Body of pancreas (tissue), 4 donors: ENCODE measurements at regions not wholly inside any gene's neighbourhood (a gene's known extent, or its start where the extent isn't known, plus 50 kb on each side); places are given as distances from the start of the nearest gene placed in this dataset.
"Not testable (repeated sequence)": the region's sequence is repeated elsewhere in the genome, so short reads cannot be mapped to it uniquely, and the experiment has no call there.

Experiments
- ATAC-seq: fragments of 150-250 bp; one replicate; pipeline ENCODE4 v1.9.1; 2016
- DNase-seq, 4 donors: peaks; one replicate each; pipeline ENCODE4 v3.0.0-alpha.2; 2019
- H3K27ac ChIP-seq, 4 donors: fragments of 200-600 bp; sonication (generic); 1 replicate in 3 of 4; 2 replicates in 1 of 4; pipeline versions ENCODE4 v1.5.1 to v1.6.1; 2016 to 2019; ENCODE audit warnings: mild to moderate bottlenecking in 1 of 4, mixed read lengths in 1 of 4, moderate library complexity in 1 of 4
- H3K27me3 ChIP-seq, 2 donors: fragments of 200-600 bp; sonication (generic); one replicate each; pipeline ENCODE4 v1.6.0; 2016; ENCODE audit warnings: mild to moderate bottlenecking in 1 of 2
- H3K36me3 ChIP-seq, 2 donors: fragments of 200-600 bp; sonication (generic); replicated peaks in 1 of 2; 2 replicates each; pipeline ENCODE4 v1.5.1; 2016; ENCODE audit warnings: low read depth in 2 of 2; ENCODE audit not compliant: insufficient read depth in 1 of 2
- H3K4me1 ChIP-seq: fragments of 200-600 bp; sonication (generic); one replicate; pipeline ENCODE4 v1.6.0; 2016
- H3K4me3 ChIP-seq, 2 donors: fragments of 200-600 bp; sonication (generic); 1 replicate in 1 of 2; 2 replicates in 1 of 2; pipeline ENCODE4 v1.5.1; 2016 to 2019
- H3K9me3 ChIP-seq, 3 donors: fragments of 200-600 bp; sonication (generic); 1 replicate in 2 of 3; 2 replicates in 1 of 3; pipeline ENCODE4 v1.5.1; 2016
- CTCF ChIP-seq, 7 experiments: fragments of 450-650 bp in 4 of 7; fragments of 200-600 bp in 3 of 7; sonication (generic) in 3 of 7; IDR thresholded peaks; one replicate each; pipeline ENCODE4 v1.5.1; 2016 to 2019; ENCODE audit warnings: antibody characterized with exemption in 7 of 7
- POLR2A ChIP-seq, 3 donors: fragments of 450-650 bp; IDR thresholded peaks; one replicate each; pipeline ENCODE4 v1.6.1; 2016; ENCODE audit warnings: antibody characterized with exemption in 3 of 3, mild to moderate bottlenecking in 2 of 3
- WGBS, 2 donors: methylation state at CpG; one replicate each; pipeline ENCODE4 v1.1.5; 2017; 5-methylcytosine and 5-hydroxymethylcytosine counted together
- intact Hi-C: fragments of 100-400 bp; cut with DNase I; formaldehyde crosslinking; loops from one replicate; pipeline ENCODE4 v1.15.1; 2023

GRCh38 chr21:14629461-14629860 is 83.3 kb upstream of the SAMSN1 start:
- intact Hi-C loops, result no loop called here
- Histone ChIP-seq H3K9me3 (no peaks in the 10 kb centered on the region), H3K4me1 (no peaks in the 10 kb centered on the region), H3K27ac (no peak overlapping the region), H3K36me3 (no peaks in the 10 kb centered on the region), H3K4me3 (no peak overlapping the region), H3K27me3 (no peaks in the 10 kb centered on the region)
- no peak for DNase-seq
- TF ChIP-seq POLR2A (IDR thresholded peaks at IDR 0.05) (no peak), CTCF (IDR thresholded peaks at IDR 0.05) (no peak)
- no peak for ATAC-seq
- 74% methylated on average over 5 of the region's 5 CpGs for WGBS, 2 donors

DNA sequence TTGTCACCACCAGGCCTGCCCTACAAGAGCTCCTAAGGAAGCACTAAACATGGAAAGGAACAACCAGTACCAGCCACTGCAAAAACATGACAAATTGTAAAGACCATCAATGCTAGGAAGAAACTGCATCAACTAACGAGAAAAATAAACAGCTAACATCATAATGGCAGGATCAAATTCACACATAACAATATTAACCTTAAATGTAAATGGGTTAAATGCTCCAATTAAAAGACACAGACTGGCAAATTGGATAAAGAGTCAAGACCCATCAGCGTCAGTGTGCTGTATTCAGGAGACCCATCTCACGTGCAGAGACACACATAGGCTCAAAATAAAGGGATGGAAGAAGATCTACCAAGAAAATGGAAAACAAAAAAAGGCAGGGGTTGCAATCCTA is 77.0 kb upstream of the SAMSN1 start:
- intact Hi-C loops, result not testable (repeated sequence)

DNA sequence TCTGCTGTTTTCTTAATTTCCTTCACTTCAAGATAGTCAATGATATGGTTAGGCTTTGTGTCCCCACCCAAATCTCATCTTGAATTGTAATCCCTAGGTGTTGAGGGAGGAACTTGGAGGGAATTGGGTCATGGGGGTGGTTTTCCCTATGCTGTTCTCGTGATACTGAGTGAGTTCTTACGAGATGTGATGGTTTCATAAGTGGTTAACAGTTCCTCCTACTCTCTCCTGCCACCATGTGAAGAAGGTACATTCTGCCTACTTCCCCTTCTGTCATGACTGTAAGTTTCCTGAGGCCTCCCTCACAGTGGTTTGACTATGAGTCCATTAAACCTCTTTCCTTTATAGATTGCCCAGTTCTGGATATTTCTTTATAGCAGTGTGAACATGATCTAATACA is 74.0 kb upstream of the SAMSN1 start:
- Histone ChIP-seq H3K27ac (no peak overlapping the region), H3K9me3 (no peaks in the 10 kb centered on the region), H3K4me1 (no peaks in the 10 kb centered on the region), H3K4me3 (no peak overlapping the region), H3K27me3 (no peaks in the 10 kb centered on the region), H3K36me3 (no peaks in the 10 kb centered on the region)
- WGBS, 2 donors, result 25 to 38% methylated on average over 2 of the region's 2 CpGs
- ATAC-seq (no peak), DNase-seq (no peak)
- intact Hi-C loops, result no loop called here
- TF ChIP-seq CTCF (IDR thresholded peaks at IDR 0.05) (no peak), POLR2A (IDR thresholded peaks at IDR 0.05) (no peak)

More for the DNA sequence above, 77.0 kb upstream of the SAMSN1 start:
- not testable (repeated sequence) for H3K4me3 ChIP-seq, H3K36me3 ChIP-seq, H3K27ac ChIP-seq, DNase-seq, H3K9me3 ChIP-seq, H3K4me1 ChIP-seq, H3K27me3 ChIP-seq, ATAC-seq
- 68 to 86% methylated on average over 3 of the region's 3 CpGs for WGBS, 2 donors

DNA sequence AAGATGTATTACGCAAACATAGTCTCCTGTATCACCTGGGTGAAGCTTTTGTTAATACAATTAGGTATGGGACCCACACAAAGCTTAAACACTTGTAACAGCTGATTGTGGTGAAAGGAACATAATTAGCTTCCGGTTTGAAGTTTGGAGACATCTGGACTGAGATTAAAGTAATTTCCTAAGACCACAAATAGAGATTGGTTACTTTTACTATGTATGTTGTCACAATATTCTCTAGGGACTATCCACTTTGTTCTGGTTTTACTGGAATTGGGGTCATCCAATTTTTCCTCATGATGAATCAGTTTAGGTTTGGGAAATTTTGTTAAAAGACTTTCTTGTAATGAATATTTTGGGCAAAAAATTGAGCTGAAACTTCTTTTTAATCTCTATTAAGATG is 71.8 kb upstream of the SAMSN1 start:
- 79 to 80% methylated on average over 2 of the region's 2 CpGs for WGBS, 2 donors
- intact Hi-C loops, result no loop called here
- Histone ChIP-seq H3K4me3 (no peak overlapping the region), H3K4me1 (no peaks in the 10 kb centered on the region), H3K27me3 (no peaks in the 10 kb centered on the region), H3K36me3 (no peaks in the 10 kb centered on the region), H3K9me3 (no peaks in the 10 kb centered on the region), H3K27ac (no peak overlapping the region)
- DNase-seq, result no peak
- no peak for TF ChIP-seq POLR2A (IDR thresholded peaks at IDR 0.05)
- TF ChIP-seq CTCF (IDR thresholded peaks at IDR 0.05), result no peak
- no peak for ATAC-seq

DNA sequence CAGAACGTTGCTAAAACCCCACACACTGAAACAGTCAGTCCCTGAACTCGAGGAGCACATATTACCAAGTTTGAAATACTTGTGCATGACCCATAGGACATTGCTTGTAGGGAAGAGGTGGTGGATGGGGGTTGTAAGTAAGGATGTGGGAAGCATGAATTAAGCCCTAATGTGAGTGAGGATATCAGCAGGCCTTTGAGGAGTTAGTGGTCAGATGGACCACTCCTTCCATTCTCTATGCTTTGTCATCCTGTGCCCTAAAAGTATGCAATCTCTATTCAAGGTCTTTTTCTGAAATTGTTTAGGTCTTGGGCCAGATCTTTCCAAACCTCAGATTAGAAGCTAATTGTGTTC is 70.9 kb upstream of the SAMSN1 start:
- ATAC-seq, result no peak
- Histone ChIP-seq H3K4me1 (no peaks in the 10 kb centered on the region), H3K27me3 (no peaks in the 10 kb centered on the region), H3K9me3 (no peaks in the 10 kb centered on the region), H3K36me3 (no peaks in the 10 kb centered on the region), H3K4me3 (no peak overlapping the region), H3K27ac (no peak overlapping the region)
- TF ChIP-seq POLR2A (IDR thresholded peaks at IDR 0.05) (no peak), CTCF (IDR thresholded peaks at IDR 0.05) (no peak)
- DNase-seq, result no peak
- WGBS, 2 donors, result 38 to 47% methylated on average over 2 of the region's 2 CpGs
- intact Hi-C loops, result no loop called here
